OCI-LY1 (cell line): ENCODE measurements at regions not wholly inside any gene's neighbourhood (a gene's known extent, or its start where the extent isn't known, plus 50 kb on each side); places are given as distances from the start of the nearest gene placed in this dataset.

Experiments used
- H2AFZ ChIP-seq: fragments of 200-600 bp; sonication (generic), shearing (Covaris generic); 2 replicates; pipeline ENCODE4 v1.6.0; 2014; ENCODE audit warnings: antibody characterized with exemption, mild to moderate bottlenecking, low read length
- H3F3A ChIP-seq: fragments of 200-600 bp; sonication (generic), shearing (Covaris generic); 2 replicates; pipeline ENCODE4 v1.6.0; 2014; ENCODE audit warnings: mild to moderate bottlenecking, antibody characterized with exemption, low read length, moderate library complexity; ENCODE audit not compliant: insufficient read depth
- H3K27ac ChIP-seq: fragments of 200-600 bp; sonication (generic); 2 replicates; pipeline ENCODE4 v1.5.1; 2014; ENCODE audit warnings: low read length, mixed run types, mild to moderate bottlenecking, low read depth; ENCODE audit not compliant: poor library complexity, severe bottlenecking
- H3K27me3 ChIP-seq: fragments of 200-600 bp; sonication (generic); 2 replicates; pipeline ENCODE4 v1.6.0; 2014; ENCODE audit warnings: antibody characterized with exemption, mild to moderate bottlenecking, low read length, moderate library complexity; ENCODE audit not compliant: insufficient read depth
- H3K36me3 ChIP-seq: fragments of 200-600 bp; sonication (generic); 2 replicates; pipeline ENCODE4 v1.6.1; 2014; ENCODE audit warnings: mild to moderate bottlenecking, antibody characterized with exemption, low read length, moderate library complexity, mixed read lengths; ENCODE audit not compliant: insufficient read depth
- H3K4me1 ChIP-seq: fragments of 200-600 bp; sonication (generic); 2 replicates; pipeline ENCODE4 v1.5.1; 2014; ENCODE audit warnings: mild to moderate bottlenecking, low read length, moderate library complexity; ENCODE audit not compliant: insufficient read depth, severe bottlenecking
- H3K4me2 ChIP-seq: fragments of 200-600 bp; sonication (generic), shearing (Covaris generic); 2 replicates; pipeline ENCODE4 v1.6.1; 2014; ENCODE audit warnings: low read length
- H3K4me3 ChIP-seq: fragments of 200-600 bp; sonication (generic); 2 replicates; pipeline ENCODE4 v1.5.1; 2014; ENCODE audit warnings: low read length, low read depth, mild to moderate bottlenecking, mixed read lengths; ENCODE audit not compliant: poor library complexity, severe bottlenecking
- H3K79me2 ChIP-seq: fragments of 200-600 bp; shearing (Covaris generic); 2 replicates; pipeline ENCODE4 v1.6.1; 2016; ENCODE audit warnings: mixed run types, low read length, mixed read lengths; ENCODE audit not compliant: insufficient read depth
- H3K9ac ChIP-seq: fragments of 200-600 bp; sonication (generic), shearing (Covaris generic); 2 replicates; pipeline ENCODE4 v1.6.1; 2014; ENCODE audit warnings: mild to moderate bottlenecking, low read length, mixed read lengths
- H3K9me2 ChIP-seq: fragments of 200-600 bp; sonication (generic), shearing (Covaris generic); 2 replicates; pipeline ENCODE4 v1.6.1; 2014; ENCODE audit warnings: low read depth, mild to moderate bottlenecking, low read length, mixed read lengths
- H3K9me3 ChIP-seq: fragments of 200-600 bp; shearing (Covaris generic); 2 replicates; pipeline ENCODE4 v1.6.1; 2014; ENCODE audit warnings: low read length, mixed read lengths
- H4K20me1 ChIP-seq: fragments of 200-600 bp; sonication (generic), shearing (Covaris generic); 2 replicates; pipeline ENCODE4 v1.6.0; 2016; ENCODE audit warnings: mild to moderate bottlenecking, low read length; ENCODE audit not compliant: insufficient read depth
- EZH2 ChIP-seq: fragments of 200-600 bp; sonication (generic), shearing (Covaris generic); IDR thresholded peaks from 2 replicates; pipeline ENCODE4 v1.8.0; 2017; ENCODE audit warnings: borderline replicate concordance, mixed run types, mild to moderate bottlenecking, antibody characterized with exemption, low read length, moderate library complexity, mixed read lengths
- TF ChIP-seq, protein P1 (sequence below): fragments of 200-600 bp; sonication (generic), shearing (Covaris generic); IDR thresholded peaks from 2 replicates; pipeline ENCODE4 v1.5.1; 2017; ENCODE audit warnings: mild to moderate bottlenecking, antibody characterized with exemption, low read length, moderate library complexity, mixed read lengths

GRCh38 chr6:77145244-77145643 lies 318.0 kb downstream of the HTR1B start:
- TF ChIP-seq EZH2: no peak
- TF ChIP-seq, protein P1, sequence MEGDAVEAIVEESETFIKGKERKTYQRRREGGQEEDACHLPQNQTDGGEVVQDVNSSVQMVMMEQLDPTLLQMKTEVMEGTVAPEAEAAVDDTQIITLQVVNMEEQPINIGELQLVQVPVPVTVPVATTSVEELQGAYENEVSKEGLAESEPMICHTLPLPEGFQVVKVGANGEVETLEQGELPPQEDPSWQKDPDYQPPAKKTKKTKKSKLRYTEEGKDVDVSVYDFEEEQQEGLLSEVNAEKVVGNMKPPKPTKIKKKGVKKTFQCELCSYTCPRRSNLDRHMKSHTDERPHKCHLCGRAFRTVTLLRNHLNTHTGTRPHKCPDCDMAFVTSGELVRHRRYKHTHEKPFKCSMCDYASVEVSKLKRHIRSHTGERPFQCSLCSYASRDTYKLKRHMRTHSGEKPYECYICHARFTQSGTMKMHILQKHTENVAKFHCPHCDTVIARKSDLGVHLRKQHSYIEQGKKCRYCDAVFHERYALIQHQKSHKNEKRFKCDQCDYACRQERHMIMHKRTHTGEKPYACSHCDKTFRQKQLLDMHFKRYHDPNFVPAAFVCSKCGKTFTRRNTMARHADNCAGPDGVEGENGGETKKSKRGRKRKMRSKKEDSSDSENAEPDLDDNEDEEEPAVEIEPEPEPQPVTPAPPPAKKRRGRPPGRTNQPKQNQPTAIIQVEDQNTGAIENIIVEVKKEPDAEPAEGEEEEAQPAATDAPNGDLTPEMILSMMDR: no peak
- H3K4me1 ChIP-seq: no peaks in the 10 kb centered on the region
- H3K27me3 ChIP-seq: no peaks in the 10 kb centered on the region
- no peaks in the 10 kb centered on the region for H3K9me2 ChIP-seq
- H3K9me3 ChIP-seq: no peaks in the 10 kb centered on the region
- H3K4me3 ChIP-seq: no peak overlapping the region
- no peak overlapping the region for H3K4me2 ChIP-seq
- no peaks in the 10 kb centered on the region for H3F3A ChIP-seq
- H2AFZ ChIP-seq: no peak overlapping the region
- H4K20me1 ChIP-seq: no peaks in the 10 kb centered on the region
- no peak overlapping the region for H3K27ac ChIP-seq
- no peaks in the 10 kb centered on the region for H3K36me3 ChIP-seq
- no peak overlapping the region for H3K9ac ChIP-seq
- H3K79me2 ChIP-seq: no peaks in the 10 kb centered on the region

- Histone ChIP-seq H3K4me2 (no peak overlapping the region), H3K9me2 (no peaks in the 10 kb centered on the region), H3K9ac (no peak overlapping the region), H3F3A (no peaks in the 10 kb centered on the region), H2AFZ (no peak overlapping the region), H3K79me2 (no peaks in the 10 kb centered on the region), H3K36me3 (no peaks in the 10 kb centered on the region), H3K9me3 (no peaks in the 10 kb centered on the region), H3K27ac (no peak overlapping the region), H3K27me3 (no peaks in the 10 kb centered on the region), H3K4me3 (no peak overlapping the region), H4K20me1 (no peaks in the 10 kb centered on the region), H3K4me1 (no peaks in the 10 kb centered on the region)
- TF ChIP-seq, protein P1: no peak
- TF ChIP-seq EZH2: no peak
Measured at GRCh38 chr6:77143659-77144447, 319.4 kb downstream of the HTR1B start.

GRCh38 chr6:77136086-77136485 lies 327.2 kb downstream of the HTR1B start:
- Histone ChIP-seq H3K4me2 (no peak overlapping the region), H3K9me2 (no peaks in the 10 kb centered on the region), H3K4me1 (no peaks in the 10 kb centered on the region)

More at GRCh38 chr6:77136086-77136485, 327.2 kb downstream of the HTR1B start:
- TF ChIP-seq, protein P1: no peak
- no peak for TF ChIP-seq EZH2
- H3K9me3 ChIP-seq: no peaks in the 10 kb centered on the region
- H3F3A ChIP-seq: no peaks in the 10 kb centered on the region
- H3K9ac ChIP-seq: no peak overlapping the region
- no peak overlapping the region for H2AFZ ChIP-seq
- no peaks in the 10 kb centered on the region for H3K36me3 ChIP-seq
- no peaks in the 10 kb centered on the region for H4K20me1 ChIP-seq
- H3K4me3 ChIP-seq: no peak overlapping the region
- no peak overlapping the region for H3K27ac ChIP-seq
- no peaks in the 10 kb centered on the region for H3K79me2 ChIP-seq
- H3K27me3 ChIP-seq: no peaks in the 10 kb centered on the region
